Activated gamma-delta T cell treated with Interleukin-2 at 50 U/mL for 16 hours (primary cell): ENCODE measurements at regions not wholly inside any gene's neighbourhood (a gene's known extent, or its start where the extent isn't known, plus 50 kb on each side); places are given as distances from the start of the nearest gene placed in this dataset.

Experiments
- DNase-seq: peaks from one replicate; pipeline ENCODE4 v3.0.0-alpha.2; 2020

DNA sequence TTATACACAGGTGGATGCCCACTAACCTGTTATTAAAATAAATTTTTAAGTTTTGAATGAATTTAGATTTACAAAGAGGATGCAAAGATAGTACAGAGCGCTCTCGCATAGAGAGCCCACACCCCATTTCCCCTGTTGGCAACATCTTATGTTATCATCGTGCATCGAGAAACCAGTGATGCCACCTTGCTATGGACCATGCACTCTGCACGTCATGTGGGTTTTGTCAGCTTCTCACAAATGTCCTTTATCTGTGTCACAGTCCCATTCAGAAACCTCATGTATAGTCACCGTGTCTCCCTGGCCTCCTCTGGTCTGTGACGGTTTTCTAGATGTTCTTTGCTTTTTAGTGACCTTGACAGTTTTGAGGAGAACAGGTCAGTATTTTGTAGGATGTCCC lies 60.0 kb downstream of the ING1 start:
- no peak for DNase-seq

DNA sequence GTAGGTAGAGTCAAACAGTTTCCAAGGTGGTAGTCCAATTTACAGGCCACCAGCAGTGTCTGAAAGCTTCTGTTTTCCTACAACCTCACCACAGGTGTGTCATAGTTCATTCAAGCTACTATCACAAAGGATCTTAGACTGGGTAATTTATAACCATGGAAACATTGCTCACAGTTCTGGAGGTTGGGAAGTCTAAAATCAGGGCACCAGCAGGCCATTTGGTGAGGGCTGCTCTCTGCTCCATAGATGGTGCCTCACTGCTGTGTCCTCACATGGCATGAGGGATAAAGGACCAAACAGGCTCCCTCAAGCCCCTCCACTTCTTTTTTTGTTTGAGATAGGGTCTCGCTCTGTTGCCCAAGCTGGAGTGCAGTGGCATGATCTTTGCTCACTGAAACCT lies 60.6 kb downstream of the ING1 start:
- no peak for DNase-seq

DNA sequence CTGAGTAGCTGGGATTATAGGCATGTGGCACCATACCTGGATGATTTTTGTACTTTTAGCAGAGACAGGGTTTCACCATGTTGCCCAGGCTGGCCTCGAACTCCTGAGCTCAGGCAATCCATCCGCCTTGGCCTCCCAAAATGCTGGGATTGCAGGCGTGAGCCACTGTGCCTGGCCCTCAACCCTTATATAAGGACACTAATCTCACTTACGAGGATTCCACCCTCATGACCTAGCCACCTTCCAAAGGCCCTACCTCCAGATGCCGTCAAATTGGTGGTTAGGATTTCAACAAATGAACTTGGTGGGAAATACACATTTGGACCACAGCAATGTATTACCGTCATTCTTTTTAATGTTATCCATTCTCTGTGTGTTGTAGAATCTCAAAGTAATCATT lies 61.0 kb downstream of the ING1 start:
- DNase-seq = no peak

DNA sequence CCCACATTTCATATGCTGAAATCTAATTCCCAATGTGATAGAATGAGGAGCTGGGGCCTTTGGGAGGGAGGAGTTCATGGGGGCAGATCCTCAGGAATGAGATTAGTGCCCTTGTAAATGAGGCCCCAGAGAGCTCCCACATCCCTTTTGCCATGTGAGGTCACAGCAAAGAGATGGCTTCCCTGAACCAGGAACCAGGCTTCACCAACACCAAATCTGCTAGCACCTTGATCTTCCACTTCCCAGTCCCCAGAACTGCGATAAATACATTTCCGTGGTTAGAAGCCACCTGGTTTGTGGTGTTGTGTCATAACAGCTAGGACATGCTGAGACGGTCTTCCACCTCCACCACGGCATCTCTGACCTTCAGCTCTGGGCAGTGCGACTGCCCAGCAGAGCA lies 62.1 kb downstream of the ING1 start:
- DNase-seq = no peak

DNA sequence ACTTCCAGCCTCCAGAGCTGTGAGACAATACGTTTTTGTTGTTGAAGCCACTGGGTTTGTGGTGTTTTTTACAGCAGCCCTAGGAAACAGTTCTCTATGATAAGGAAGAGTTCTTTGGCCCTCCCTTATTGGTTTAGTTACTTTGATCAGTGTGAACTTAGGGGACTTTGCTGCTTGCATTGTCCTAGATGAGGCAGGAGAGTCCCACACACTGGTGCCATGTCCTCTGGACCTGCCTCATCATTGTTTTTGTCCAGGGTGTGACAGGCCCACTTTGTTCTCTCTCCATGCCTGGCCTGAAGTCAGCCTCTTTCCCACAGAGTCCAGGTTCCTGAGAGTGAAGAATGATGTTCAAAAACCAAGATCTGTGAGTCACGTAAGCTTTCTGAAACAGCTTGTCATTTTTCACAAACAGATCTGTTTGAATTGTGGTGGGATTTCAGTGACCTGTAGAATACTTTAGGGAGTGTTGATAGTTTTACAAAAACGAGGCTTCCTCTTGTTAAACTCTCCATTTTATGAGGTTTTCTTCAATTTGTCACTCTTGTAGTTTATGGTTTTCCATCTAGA lies 63.8 kb downstream of the ING1 start:
- DNase-seq = no peak

- DNase-seq = no peak
Measured at GRCh38 chr13:110779022-110779421, 65.5 kb downstream of the ING1 start.

DNA sequence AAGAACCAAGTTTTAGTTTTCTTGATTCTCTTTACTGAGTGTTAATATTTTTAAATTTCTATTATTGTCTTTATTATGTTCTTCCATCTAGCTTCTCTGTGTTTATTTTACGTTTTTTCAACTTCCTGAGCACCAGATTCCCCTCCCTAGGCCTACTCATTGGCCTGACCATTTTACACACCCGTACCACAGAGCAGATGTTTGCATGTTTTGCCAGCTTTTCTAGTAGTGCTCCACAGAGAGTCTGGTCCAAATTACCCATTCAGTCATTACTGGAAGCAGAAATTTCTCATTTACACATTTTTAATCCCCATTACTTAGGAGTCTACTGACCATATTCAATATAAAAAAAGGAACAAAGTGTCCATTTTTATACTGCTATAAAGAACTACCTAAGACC lies 66.9 kb downstream of the ING1 start:
- DNase-seq = no peak

- no peak for DNase-seq
Measured at GRCh38 chr13:110782185-110782584, 68.7 kb downstream of the ING1 start.

DNA sequence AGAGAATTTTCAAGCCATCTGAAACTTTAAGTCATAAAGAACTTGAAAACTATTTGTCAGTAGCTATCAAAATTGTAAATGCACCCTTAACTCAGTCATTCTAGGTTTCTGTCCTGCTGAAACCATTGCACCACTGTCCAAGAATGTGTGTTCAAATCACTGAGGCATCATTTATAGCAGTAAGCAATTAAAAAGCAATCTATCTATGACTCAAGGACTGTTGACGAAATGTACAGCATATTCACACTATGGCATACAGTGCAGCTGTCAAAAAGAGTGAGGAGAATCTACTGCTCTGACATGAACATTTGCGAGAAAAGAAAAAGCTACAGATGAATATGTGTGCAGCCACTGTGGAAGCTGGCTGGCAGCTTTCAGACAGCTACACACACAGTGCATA lies 71.2 kb downstream of the ING1 start:
- DNase-seq = no peak

- no peak for DNase-seq
Measured at GRCh38 chr13:110788778-110789177, 75.3 kb downstream of the ING1 start.

GRCh38 chr13:110789871-110790270 lies 76.4 kb downstream of the ING1 start:
- DNase-seq = no peak

GRCh38 chr13:110790371-110790770 lies 76.9 kb downstream of the ING1 start:
- DNase-seq = no peak

GRCh38 chr13:110794209-110794608 lies 80.7 kb downstream of the ING1 start:
- no peak for DNase-seq

DNA sequence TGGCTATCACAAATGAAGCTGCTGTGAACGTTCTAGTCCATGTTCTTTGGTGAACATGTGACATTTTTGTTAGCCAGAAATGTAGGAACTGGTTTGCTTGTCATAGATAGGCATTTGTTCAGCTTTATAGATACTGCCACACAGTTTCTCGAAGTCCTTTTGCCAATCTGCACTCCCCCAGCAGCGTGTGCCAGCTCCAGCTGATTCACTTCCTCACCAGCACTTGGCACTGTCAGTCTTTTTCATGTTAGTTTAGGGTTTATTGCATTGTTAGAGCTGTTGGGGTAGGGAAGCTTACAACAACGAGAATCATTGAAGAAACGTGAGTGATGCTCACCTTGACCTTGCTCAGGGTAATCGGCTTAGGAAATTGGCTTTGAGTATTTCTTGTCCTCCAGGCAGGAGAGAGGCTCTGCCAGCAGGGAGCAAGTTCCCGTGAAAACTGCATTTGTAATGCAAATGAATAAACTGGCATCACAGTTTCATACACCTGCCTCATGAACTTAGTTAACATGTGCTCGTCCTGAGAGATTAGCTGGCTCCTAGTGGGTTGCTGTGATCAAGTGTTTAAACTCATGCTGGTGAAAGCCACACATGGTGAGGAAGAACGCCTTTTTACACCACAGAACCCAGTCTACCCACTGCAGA lies 83.9 kb downstream of the ING1 start:
- no peak for DNase-seq

DNA sequence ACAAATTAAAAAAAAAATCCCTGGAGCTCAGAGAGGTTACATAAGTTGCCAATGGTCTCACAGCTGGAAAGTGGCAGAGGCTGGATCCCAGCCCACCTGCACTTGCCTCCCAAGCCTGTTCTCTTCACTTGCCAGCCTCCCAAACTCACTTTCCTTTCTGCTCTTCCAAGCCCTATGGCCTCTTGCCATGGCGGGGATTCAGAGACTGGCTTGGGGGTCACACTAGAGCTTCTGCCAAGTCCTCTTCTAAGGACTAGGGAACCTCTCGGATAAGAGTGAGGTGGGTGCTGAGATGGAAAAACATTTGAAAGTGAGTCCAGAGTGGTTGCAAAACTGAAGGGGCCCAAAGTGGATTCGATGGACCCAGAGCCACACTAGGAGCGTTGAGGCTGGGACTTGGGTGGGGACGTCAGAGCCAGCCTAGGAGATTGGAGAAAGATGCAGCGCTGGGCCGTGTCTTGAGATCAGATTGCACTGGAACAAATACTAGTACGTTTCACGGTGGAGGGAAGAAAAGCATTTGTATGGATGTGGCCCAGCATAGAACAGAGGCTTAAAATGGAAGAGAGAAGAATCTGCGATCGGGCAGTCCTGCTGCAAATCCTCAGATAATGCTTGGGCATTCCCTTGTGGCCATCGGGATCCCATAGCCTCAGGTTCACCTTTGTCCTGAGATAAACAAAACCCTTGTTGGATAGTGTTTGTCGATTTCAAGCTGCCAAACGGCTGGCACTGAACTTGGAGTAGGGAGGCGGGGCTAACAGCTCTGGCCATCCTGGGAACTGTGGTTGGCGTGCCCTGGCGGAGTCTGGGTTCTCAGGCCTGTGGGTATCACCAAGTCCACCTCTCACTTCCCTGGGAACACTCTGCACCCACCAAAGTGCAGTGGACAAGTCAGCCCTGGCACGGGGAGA lies 84.8 kb downstream of the ING1 start:
- no peak for DNase-seq

DNA sequence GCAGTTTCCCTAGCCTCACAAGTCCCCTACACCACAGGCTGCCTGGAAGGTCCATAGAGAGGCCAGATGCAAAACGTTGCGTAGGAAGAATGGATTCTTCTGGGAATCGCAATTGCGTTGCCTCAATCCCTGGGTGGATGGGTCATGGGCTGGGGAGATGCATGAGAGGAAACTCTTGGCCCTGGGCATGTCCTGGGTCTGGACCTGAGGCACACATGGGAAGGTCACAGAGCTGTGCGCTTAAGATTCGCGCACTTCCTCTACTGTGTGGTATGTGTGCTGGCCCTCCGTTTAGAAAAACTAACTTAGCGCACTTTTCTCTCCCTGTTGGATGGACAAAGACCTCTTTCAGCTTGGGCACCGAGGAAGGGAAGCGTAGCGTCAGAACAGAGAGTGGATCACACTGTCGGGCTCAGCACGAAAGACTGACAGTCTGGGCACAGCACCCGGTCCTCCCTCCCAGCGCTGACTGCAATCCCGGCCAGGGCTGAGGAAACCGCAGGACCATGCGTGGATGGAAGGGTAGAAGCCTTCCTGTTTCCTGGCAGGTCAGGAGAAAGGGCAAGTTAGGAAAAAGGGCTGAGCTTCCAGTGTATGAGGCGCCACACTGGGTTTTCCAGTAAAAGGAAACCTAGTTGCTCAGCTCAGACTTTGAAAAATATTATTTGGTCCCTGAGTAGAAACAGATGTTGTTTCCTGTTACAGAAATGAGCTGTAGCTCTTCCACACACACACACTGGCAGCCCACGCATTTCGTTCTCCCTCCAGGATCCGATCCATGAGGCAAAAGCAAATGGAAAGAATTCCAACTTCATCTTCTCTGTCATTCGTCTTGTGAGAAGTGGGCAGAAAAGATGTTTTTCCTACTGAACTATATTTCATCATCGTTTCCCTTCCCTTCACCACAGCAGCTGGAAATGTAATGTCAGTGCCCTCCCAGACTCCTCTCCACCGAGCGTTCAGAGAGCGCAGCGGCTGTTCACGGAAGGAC lies 86.0 kb downstream of the ING1 start:
- no peak for DNase-seq

- no peak for DNase-seq
Measured at GRCh38 chr13:110801044-110801443, 87.5 kb downstream of the ING1 start.

DNA sequence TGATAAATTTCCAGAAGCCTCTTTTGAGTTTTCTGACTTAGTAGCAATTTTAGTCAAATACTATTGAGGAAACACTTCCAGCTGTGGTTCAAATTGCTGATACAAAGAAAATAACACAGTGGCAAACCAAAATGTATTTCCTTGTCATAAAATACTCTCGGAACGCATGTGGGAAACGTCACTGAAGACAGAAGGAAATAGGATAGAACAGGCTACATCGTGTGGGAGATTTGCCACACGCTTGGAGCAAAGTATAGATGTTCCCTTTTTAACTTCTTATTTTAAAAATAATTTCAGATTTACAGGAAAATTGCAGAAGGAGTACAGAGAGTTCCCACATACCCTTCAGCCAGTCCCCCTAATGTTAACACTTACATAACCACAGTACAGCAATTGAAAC lies 88.8 kb downstream of the ING1 start:
- no peak for DNase-seq

DNA sequence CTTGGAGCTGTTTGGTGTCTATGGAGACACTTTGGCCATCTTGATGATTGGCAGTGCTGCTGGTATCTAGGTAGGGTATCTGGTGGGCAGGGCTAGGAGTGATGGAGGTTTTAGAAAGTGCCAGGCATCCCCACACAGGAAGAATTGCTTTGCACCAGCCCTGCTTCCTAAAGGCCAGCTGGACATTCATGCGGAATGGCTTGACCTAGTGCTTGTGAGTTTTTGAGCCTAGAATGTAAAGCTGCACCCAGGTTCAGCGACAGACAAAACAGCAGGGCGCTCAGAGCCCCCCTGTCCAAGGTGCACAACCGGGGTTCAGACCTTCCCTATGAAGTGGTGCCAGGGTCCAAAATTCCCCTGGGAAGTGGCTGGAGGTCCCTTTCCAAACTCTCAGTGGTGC lies 93.1 kb downstream of the ING1 start:
- no peak for DNase-seq

GRCh38 chr13:110807546-110807945 lies 94.0 kb downstream of the ING1 start:
- DNase-seq = no peak

DNA sequence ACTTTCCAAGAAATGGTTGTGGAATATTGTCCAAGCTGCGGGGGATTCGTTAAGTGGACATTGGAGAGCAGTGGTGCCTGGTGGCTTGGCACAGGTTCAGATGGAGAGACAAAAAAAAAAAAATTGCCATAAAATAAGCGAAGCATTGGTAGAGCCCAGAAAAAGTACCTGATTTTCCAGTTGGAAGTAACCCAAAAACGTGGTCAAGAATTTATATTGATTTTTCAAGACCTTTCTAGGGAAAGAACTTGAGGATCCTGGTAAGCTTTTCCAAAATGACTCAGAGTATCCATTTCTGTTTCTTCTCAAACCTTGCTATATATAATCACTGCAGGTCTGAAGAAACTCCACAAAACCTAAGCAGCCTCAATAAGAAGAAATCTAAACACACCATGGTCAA lies 94.6 kb downstream of the ING1 start:
- no peak for DNase-seq

- no peak for DNase-seq
Measured at GRCh38 chr13:110809871-110810486, 96.5 kb downstream of the ING1 start.
